Liver (tissue), 3 donors: ENCODE measurements at regions not wholly inside any gene's neighbourhood (a gene's known extent, or its start where the extent isn't known, plus 50 kb on each side); places are given as distances from the start of the nearest gene placed in this dataset.

ENCODE experiments used
- ATF3 ChIP-seq: IDR thresholded peaks from 2 replicates; pipeline ENCODE4 v1.6.1; 2016; ENCODE audit warnings: antibody characterized with exemption
- CTCF ChIP-seq: fragments of 150-350 bp; IDR thresholded peaks from 2 replicates; pipeline ENCODE4 v1.5.1; 2017; ENCODE audit warnings: improper control_type of control experiment, low read depth, low read length; ENCODE audit not compliant: missing input control
- GABPA ChIP-seq, 2 donors: IDR thresholded peaks in 1 of 2; conservative IDR thresholded peaks in 1 of 2; 2 replicates each; pipeline ENCODE4 v1.6.1; 2016; ENCODE audit warnings: antibody characterized with exemption in 2 of 2, mild to moderate bottlenecking in 1 of 2, moderate library complexity in 1 of 2
- HNF4G ChIP-seq: IDR thresholded peaks from 2 replicates; pipeline ENCODE4 v1.6.1; 2016; ENCODE audit warnings: antibody characterized with exemption
- TAF1 ChIP-seq: conservative IDR thresholded peaks from 2 replicates; pipeline ENCODE4 v1.6.1; 2016; ENCODE audit warnings: antibody characterized with exemption, mild to moderate bottlenecking
- donor health status: healthy.
- donor health status: healthy.

- TF ChIP-seq CTCF: no peak
- no peak for TF ChIP-seq HNF4G
- no peak for TF ChIP-seq GABPA (IDR thresholded peaks at IDR 0.05 in 1 of 2, conservative IDR thresholded peaks at IDR 0.05 in 1 of 2)
- TF ChIP-seq TAF1: no peak
- no peak for TF ChIP-seq ATF3
Measured at GRCh38 chr14:34003691-34004090, 52.8 kb upstream of the EGLN3 start.
